NT2/D1 (cell line): ENCODE measurements at regions not wholly inside any gene's neighbourhood (a gene's known extent, or its start where the extent isn't known, plus 50 kb on each side); places are given as distances from the start of the nearest gene placed in this dataset.

Experiments used
- DNase-seq: peaks from one replicate; pipeline ENCODE4 v3.0.0-alpha.2; 2011; ENCODE audit warnings: low read depth, low spot score
- H3K27me3 ChIP-seq: 2 replicates; pipeline ENCODE4 v1.6.0; 2011; ENCODE audit warnings: mild to moderate bottlenecking; ENCODE audit not compliant: insufficient read length, insufficient read depth
- H3K36me3 ChIP-seq: 2 replicates; pipeline ENCODE4 v1.6.1; 2011; ENCODE audit warnings: mild to moderate bottlenecking, low read length, mixed read lengths; ENCODE audit not compliant: insufficient read depth, insufficient read length
- H3K4me1 ChIP-seq: 2 replicates; pipeline ENCODE4 v1.5.1; 2011; ENCODE audit not compliant: insufficient read depth, insufficient read length
- H3K4me3 ChIP-seq: 2 replicates; pipeline ENCODE4 v1.5.1; 2011; ENCODE audit warnings: low read depth; ENCODE audit not compliant: insufficient read length
- H3K9ac ChIP-seq: 2 replicates; pipeline ENCODE4 v1.6.0; 2011; ENCODE audit warnings: low read depth; ENCODE audit not compliant: insufficient read length
- H3K9me3 ChIP-seq: 2 replicates; pipeline ENCODE4 v1.5.1; 2011; ENCODE audit warnings: mild to moderate bottlenecking, low read length; ENCODE audit not compliant: insufficient read depth
- SUZ12 ChIP-seq: IDR thresholded peaks from 2 replicates; pipeline ENCODE4 v1.6.1; 2011; ENCODE audit not compliant: insufficient read length, insufficient read depth; ENCODE audit errors: extremely low read depth
- YY1 ChIP-seq: IDR thresholded peaks from 2 replicates; pipeline ENCODE4 v1.6.1; 2011; ENCODE audit not compliant: insufficient read length, insufficient read depth
- ZNF274 ChIP-seq: IDR thresholded peaks from 2 replicates; pipeline ENCODE4 v1.6.1; 2011; ENCODE audit warnings: mild to moderate bottlenecking, low read depth, low read length

DNA sequence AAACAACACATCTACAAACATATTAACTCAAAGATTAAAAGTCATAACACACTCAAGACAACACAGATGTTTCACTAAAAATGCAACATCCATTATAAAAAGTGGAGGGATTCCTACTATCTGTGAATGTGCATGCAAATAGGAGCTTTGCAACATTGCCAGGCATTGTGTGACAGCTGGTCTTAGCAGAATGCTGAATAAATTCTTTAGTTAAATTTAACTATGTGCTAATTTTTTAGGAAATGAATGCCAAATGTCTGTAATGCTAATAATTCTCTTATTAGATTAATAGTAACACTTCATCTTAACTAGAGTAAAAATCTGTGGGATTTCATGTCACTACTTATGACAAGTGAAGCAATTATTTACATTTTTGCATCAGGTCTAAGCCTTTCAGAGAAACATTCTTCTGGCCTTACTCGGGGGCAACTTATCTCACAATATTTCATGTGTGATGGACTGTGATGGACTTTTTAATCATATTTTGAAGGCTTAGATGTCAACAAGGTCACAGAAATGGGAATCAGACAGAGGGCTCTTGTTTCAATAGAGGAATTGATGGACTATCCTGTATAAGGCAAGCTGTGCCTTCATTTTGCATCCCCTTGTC lies 524.6 kb upstream of the KCND2 start:
- Histone ChIP-seq H3K9me3 (no peaks in the 10 kb centered on the region), H3K36me3 (no peaks in the 10 kb centered on the region), H3K27me3 (no peaks in the 10 kb centered on the region), H3K4me1 (no peaks in the 10 kb centered on the region), H3K9ac (no peak overlapping the region), H3K4me3 (no peak overlapping the region)
- no peak for TF ChIP-seq ZNF274
- TF ChIP-seq YY1: no peak
- no peak for TF ChIP-seq SUZ12
- no peak for DNase-seq

GRCh38 chr7:119748991-119749390 lies 524.0 kb upstream of the KCND2 start:
- H3K9me3 ChIP-seq: no peaks in the 10 kb centered on the region
- TF ChIP-seq YY1 (no peak), ZNF274 (no peak), SUZ12 (no peak)
- H3K36me3 ChIP-seq: no peaks in the 10 kb centered on the region
- H3K4me3 ChIP-seq: no peak overlapping the region
- H3K27me3 ChIP-seq: no peaks in the 10 kb centered on the region
- no peak overlapping the region for H3K9ac ChIP-seq
- no peaks in the 10 kb centered on the region for H3K4me1 ChIP-seq
- no peak for DNase-seq

DNA sequence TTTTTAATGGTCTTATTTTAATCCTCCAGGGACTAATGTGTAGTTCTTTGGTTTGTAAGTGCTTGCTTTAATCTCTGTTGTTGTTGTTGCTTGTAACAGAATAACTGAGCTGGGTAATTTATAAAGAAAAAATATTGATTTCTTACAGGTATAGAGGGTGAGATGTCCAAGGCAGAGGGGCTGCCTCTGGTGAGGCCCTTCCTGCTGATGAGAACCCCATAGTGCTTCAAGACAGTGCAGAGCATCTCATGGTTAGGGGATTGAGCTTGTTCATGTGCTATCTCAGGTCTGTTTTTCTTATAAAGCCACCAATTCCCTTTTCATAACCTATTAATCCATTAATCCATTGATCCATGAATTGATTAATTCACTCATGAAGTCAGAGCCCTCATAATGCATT lies 516.3 kb upstream of the KCND2 start:
- no peaks in the 10 kb centered on the region for H3K36me3 ChIP-seq
- no peaks in the 10 kb centered on the region for H3K27me3 ChIP-seq
- no peaks in the 10 kb centered on the region for H3K4me1 ChIP-seq
- no peak overlapping the region for H3K4me3 ChIP-seq
- H3K9me3 ChIP-seq: no peaks in the 10 kb centered on the region
- TF ChIP-seq SUZ12: no peak
- TF ChIP-seq ZNF274: no peak
- TF ChIP-seq YY1: no peak
- H3K9ac ChIP-seq: no peak overlapping the region
- no peak for DNase-seq

- Histone ChIP-seq H3K9me3 (no peaks in the 10 kb centered on the region), H3K4me1 (no peaks in the 10 kb centered on the region), H3K9ac (no peak overlapping the region), H3K4me3 (no peak overlapping the region), H3K36me3 (no peaks in the 10 kb centered on the region), H3K27me3 (no peaks in the 10 kb centered on the region)
- TF ChIP-seq ZNF274 (no peak), SUZ12 (no peak), YY1 (no peak)
- no peak for DNase-seq
These were observed 514.7 kb upstream of the KCND2 start for GRCh38 chr7:119758254-119758653.

DNA sequence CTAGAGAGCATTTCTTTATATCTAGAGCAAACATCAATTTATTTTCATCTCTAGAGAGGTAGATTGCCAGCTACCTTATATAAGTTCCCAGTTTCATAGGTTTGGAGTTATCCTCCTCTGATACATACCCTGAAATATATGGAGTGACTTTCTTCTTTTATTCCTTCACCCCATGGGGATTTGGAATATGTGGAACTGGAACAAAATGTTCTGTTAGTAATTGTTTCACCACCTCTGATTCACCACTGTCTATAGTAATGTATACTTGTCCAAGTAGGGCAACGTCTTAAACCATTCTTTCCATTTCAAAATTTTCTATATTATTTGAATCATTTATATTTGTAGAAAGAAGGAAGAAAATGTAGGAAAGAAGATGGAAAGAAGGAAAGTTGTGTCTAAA lies 511.2 kb upstream of the KCND2 start:
- DNase-seq: no peak
- no peaks in the 10 kb centered on the region for H3K4me1 ChIP-seq
- no peak overlapping the region for H3K9ac ChIP-seq
- no peaks in the 10 kb centered on the region for H3K9me3 ChIP-seq
- no peak overlapping the region for H3K4me3 ChIP-seq
- no peak for TF ChIP-seq SUZ12
- no peak for TF ChIP-seq YY1
- no peak for TF ChIP-seq ZNF274
- no peaks in the 10 kb centered on the region for H3K27me3 ChIP-seq
- H3K36me3 ChIP-seq: no peaks in the 10 kb centered on the region

GRCh38 chr7:119782286-119782685 lies 490.7 kb upstream of the KCND2 start:
- DNase-seq: no peak
- Histone ChIP-seq H3K9me3 (no peaks in the 10 kb centered on the region), H3K4me3 (no peak overlapping the region)

DNA sequence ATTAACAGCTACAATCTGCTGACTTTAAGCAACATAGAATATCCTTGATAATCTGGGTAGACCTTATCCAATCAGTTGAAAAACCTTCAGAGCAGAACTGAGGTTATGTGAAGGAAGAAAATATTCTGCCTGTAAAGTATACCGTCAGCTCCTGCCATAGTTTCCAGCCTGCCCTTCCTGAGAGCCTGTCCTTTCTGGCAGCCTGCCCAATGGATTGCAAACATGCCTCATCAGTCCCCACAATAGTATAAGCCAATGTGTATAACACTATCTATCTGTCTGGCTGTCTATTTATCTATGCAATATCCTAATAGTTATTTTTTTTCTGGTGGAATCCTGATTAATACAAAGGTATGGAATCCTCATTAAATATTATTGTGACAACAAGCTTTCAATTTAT lies 489.2 kb upstream of the KCND2 start:
- TF ChIP-seq ZNF274 (no peak), YY1 (no peak), SUZ12 (no peak)
- Histone ChIP-seq H3K27me3 (no peaks in the 10 kb centered on the region), H3K4me1 (no peaks in the 10 kb centered on the region), H3K4me3 (no peak overlapping the region), H3K9me3 (no peaks in the 10 kb centered on the region), H3K9ac (no peak overlapping the region), H3K36me3 (no peaks in the 10 kb centered on the region)
- no peak for DNase-seq

More at GRCh38 chr7:119782286-119782685, 490.7 kb upstream of the KCND2 start:
- Histone ChIP-seq H3K4me1 (no peaks in the 10 kb centered on the region), H3K9ac (no peak overlapping the region), H3K27me3 (no peaks in the 10 kb centered on the region), H3K36me3 (no peaks in the 10 kb centered on the region)
- TF ChIP-seq SUZ12: no peak
- TF ChIP-seq ZNF274: no peak
- no peak for TF ChIP-seq YY1
